Kidney epithelial cell (primary cell): ENCODE measurements at regions not wholly inside any gene's neighbourhood (a gene's known extent, or its start where the extent isn't known, plus 50 kb on each side); places are given as distances from the start of the nearest gene placed in this dataset.

ENCODE experiments used
- DNase-seq: peaks from one replicate; pipeline ENCODE4 v3.0.0-alpha.2; 2010; ENCODE audit warnings: low read depth
- H3K27me3 ChIP-seq: 2 replicates; pipeline ENCODE4 v1.6.0; 2011; ENCODE audit warnings: low read length; ENCODE audit not compliant: control insufficient read depth, insufficient read depth
- H3K36me3 ChIP-seq: 2 replicates; pipeline ENCODE4 v1.5.1; 2011; ENCODE audit warnings: low read length; ENCODE audit not compliant: control insufficient read depth, insufficient read depth
- H3K4me3 ChIP-seq: 2 replicates; pipeline ENCODE4 v1.5.1; 2011; ENCODE audit warnings: low read depth, mild to moderate bottlenecking, control low read depth, low read length
- CTCF ChIP-seq: IDR thresholded peaks from 2 replicates; pipeline ENCODE4 v1.5.1; 2011; ENCODE audit warnings: mild to moderate bottlenecking, moderate library complexity, low read length, control low read depth, inconsistent platforms; ENCODE audit not compliant: insufficient read depth, poor library complexity, severe bottlenecking

GRCh38 chr1:232267092-232267836 is 362.7 kb downstream of the SIPA1L2 start:
- Histone ChIP-seq H3K36me3 (no peaks in the 10 kb centered on the region), H3K4me3 (no peak overlapping the region), H3K27me3 (no peaks in the 10 kb centered on the region)
- TF ChIP-seq CTCF: no peak
- DNase-seq: no peak

DNA sequence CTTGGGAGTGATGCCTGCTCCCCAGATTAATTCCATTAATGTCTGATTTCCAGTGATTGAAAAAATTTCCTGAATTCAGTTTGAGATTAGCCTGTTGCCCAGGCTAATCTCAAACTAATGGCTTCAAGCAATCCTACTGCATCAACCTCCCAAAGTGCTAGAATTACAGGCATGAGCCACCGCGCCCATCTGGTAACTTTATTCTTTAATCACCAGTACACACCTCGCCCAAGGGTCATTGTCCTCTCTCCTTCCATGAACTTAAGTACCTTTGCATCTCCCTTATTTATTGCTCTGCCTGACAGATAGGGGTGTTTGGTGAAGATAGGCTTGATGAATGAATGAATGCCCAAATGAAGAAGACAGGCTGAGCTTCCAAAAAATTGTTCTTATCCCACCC is 366.5 kb downstream of the SIPA1L2 start:
- H3K27me3 ChIP-seq: no peaks in the 10 kb centered on the region
- H3K4me3 ChIP-seq: no peak overlapping the region
- TF ChIP-seq CTCF: no peak
- H3K36me3 ChIP-seq: no peaks in the 10 kb centered on the region
- no peak for DNase-seq

GRCh38 chr1:232262991-232263390 is 366.9 kb downstream of the SIPA1L2 start:
- no peak for TF ChIP-seq CTCF
- no peaks in the 10 kb centered on the region for H3K27me3 ChIP-seq

DNA sequence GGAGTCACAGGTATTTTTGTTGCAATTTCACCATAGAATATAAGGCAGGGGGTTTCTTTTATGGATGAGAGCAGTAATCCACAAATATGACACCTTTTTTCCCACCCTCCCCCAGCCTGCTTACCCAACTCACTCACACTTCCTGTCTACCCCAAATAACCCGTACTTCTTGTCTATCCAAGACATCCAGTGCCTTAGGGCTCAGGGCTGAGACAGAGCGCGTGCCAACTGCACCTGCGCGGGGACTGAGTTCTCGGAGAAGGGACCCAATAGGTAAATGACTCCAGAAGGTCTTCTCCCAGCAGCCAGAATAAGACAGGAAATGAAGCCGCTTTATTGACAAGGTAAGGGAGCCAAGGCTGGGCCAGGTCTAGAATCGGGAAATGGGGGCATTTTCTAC is 369.1 kb downstream of the SIPA1L2 start:
- Histone ChIP-seq H3K27me3 (no peaks in the 10 kb centered on the region), H3K36me3 (no peaks in the 10 kb centered on the region), H3K4me3 (no peak overlapping the region)
- TF ChIP-seq CTCF: no peak
- DNase-seq: no peak

More at GRCh38 chr1:232262991-232263390, 366.9 kb downstream of the SIPA1L2 start:
- Histone ChIP-seq H3K4me3 (no peak overlapping the region), H3K36me3 (no peaks in the 10 kb centered on the region)
- no peak for DNase-seq

DNA sequence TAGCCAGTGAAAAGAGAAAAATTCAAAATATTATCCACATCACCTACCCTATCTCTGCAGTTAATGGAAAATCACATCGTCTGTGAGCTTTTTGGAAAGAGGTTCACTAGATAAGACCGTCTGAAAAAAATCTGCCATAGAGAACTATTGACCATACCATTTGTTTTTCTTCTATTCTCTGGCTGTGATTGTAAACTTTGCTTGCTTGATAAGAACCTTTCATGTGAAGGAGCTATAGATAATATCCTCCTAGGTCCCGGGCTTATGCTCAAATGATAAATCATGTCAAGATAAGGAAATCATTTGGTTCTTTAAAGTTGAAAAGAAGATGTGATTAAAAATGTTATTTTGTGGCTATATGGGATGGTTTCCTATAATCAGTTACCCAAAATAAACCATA is 369.9 kb downstream of the SIPA1L2 start:
- TF ChIP-seq CTCF: no peak
- Histone ChIP-seq H3K27me3 (no peaks in the 10 kb centered on the region), H3K4me3 (no peak overlapping the region), H3K36me3 (no peaks in the 10 kb centered on the region)
- no peak for DNase-seq

DNA sequence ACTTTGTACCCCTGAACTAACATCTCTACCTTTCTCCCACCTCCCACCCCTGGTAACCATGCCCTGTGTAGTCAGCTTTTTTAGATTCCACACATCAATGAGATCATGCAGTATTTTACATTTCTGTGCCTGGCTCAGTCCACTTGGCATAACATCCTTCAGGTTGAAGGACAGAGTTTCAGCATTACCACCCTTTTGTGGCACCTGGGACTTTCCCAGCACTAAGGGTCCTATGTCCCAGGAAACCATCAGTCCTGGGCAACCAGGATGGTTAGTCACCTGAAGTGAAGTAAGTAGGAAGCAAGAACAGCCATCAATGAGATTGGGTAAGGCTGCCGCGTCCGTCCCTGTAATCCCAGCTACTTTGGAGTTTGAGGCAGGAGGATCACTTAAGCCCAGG is 370.6 kb downstream of the SIPA1L2 start:
- no peak for DNase-seq
- Histone ChIP-seq H3K4me3 (no peak overlapping the region), H3K36me3 (no peaks in the 10 kb centered on the region), H3K27me3 (no peaks in the 10 kb centered on the region)
- TF ChIP-seq CTCF: no peak
